ENCODE measurements at regions not wholly inside any gene's neighbourhood (a gene's known extent, or its start where the extent isn't known, plus 50 kb on each side); places are given as distances from the start of the nearest gene placed in this dataset.

GRCh38 chr11:92035488-92035887, 189.1 kb upstream of the FAT3 start:
- no peak for TF ChIP-seq ESRRA (CRISPR knock-in tag; IDR thresholded peaks at IDR 0.05; ENCODE audit: borderline replicate concordance)
- no peak for TF ChIP-seq CTCF (IDR thresholded peaks at IDR 0.05)
- TF ChIP-seq ZSCAN18 (CRISPR knock-in tag; IDR thresholded peaks at IDR 0.05) = no peak
- TF ChIP-seq, protein P1, sequence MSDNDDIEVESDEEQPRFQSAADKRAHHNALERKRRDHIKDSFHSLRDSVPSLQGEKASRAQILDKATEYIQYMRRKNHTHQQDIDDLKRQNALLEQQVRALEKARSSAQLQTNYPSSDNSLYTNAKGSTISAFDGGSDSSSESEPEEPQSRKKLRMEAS (CRISPR knock-in tag; IDR thresholded peaks at IDR 0.05) = no peak
- no peak for TF ChIP-seq AFF4 (CRISPR knock-in tag; IDR thresholded peaks at IDR 0.05; ENCODE audit: borderline replicate concordance)
